IMR-90 (cell line): ENCODE measurements at regions not wholly inside any gene's neighbourhood (a gene's known extent, or its start where the extent isn't known, plus 50 kb on each side); places are given as distances from the start of the nearest gene placed in this dataset.

Experiments used
- ATAC-seq: fragments of 200-7000 bp; cut with Tn5 transposase; 2 replicates; pipeline ENCODE4 v1.9.1; 2020; ENCODE audit warnings: low read depth, mild to moderate bottlenecking, moderate library complexity
- BruUV-seq: library from RNA; stranded (reverse); fragments of 400-500 nt; replicated peaks from 2 replicates; lab custom pipeline; 2021; lab: Mats Ljungman, UMichigan
- CTCF ChIA-PET: fragments of 300-600 bp; formaldehyde crosslinking; extraction: SDS; loops from one replicate; lab custom pipeline; 2021; ENCODE audit warnings: antibody characterized with exemption; lab: Yijun Ruan, JAX
- POLR2A ChIA-PET: fragments of 300-600 bp; sonication (Branson Sonifier 250); formaldehyde crosslinking; loops from one replicate; lab custom pipeline; 2022; ENCODE audit warnings: antibody characterized with exemption; ENCODE audit not compliant: unreplicated experiment; lab: Charles Lee
- DNase-seq: peaks from one replicate; pipeline ENCODE4 v3.0.0; 2013
- H2AFZ ChIP-seq: replicated peaks from 2 replicates; pipeline ENCODE3; 2013; ENCODE audit warnings: low read length, mild to moderate bottlenecking; ENCODE audit not compliant: poor library complexity
- H2AK5ac ChIP-seq: 2 replicates; pipeline ENCODE4 v1.6.1; 2013; ENCODE audit warnings: low read depth, low read length, inconsistent platforms
- H2AK9ac ChIP-seq: replicated peaks from 2 replicates; pipeline ENCODE3; 2013; ENCODE audit warnings: mild to moderate bottlenecking, low read depth, low read length, moderate library complexity; ENCODE audit not compliant: poor library complexity
- H2BK120ac ChIP-seq: 2 replicates; pipeline ENCODE4 v1.6.1; 2013; ENCODE audit warnings: low read depth, low read length, inconsistent platforms
- H2BK15ac ChIP-seq: 3 replicates; pipeline ENCODE4 v1.6.1; 2013; ENCODE audit warnings: low read depth, low read length, inconsistent platforms
- H2BK20ac ChIP-seq: 2 replicates; pipeline ENCODE4 v1.6.1; 2013; ENCODE audit warnings: low read depth, mild to moderate bottlenecking, inconsistent platforms, low read length, moderate library complexity
- H2BK5ac ChIP-seq: 2 replicates; pipeline ENCODE4 v1.6.1; 2013; ENCODE audit warnings: mild to moderate bottlenecking, low read depth, low read length, inconsistent platforms; ENCODE audit not compliant: poor library complexity, severe bottlenecking
- H3K14ac ChIP-seq: replicated peaks from 2 replicates; pipeline ENCODE4 v1.6.1; 2013; ENCODE audit warnings: low read depth, low read length, inconsistent platforms
- H3K18ac ChIP-seq: 2 replicates; pipeline ENCODE4 v1.6.1; 2013; ENCODE audit warnings: low read depth, low read length, control low read depth
- H3K23ac ChIP-seq: 2 replicates; pipeline ENCODE4 v1.6.1; 2013; ENCODE audit warnings: low read depth, low read length, inconsistent platforms
- H3K27ac ChIP-seq: 2 replicates; pipeline ENCODE4 v1.5.1; 2013; ENCODE audit warnings: mild to moderate bottlenecking, control low read depth, low read length; ENCODE audit not compliant: insufficient read depth
- H3K27me3 ChIP-seq: 2 replicates; pipeline ENCODE4 v1.6.1; 2013; ENCODE audit warnings: low read length; ENCODE audit not compliant: control insufficient read depth, insufficient read depth
- H3K36me3 ChIP-seq: 2 replicates; pipeline ENCODE4 v1.6.1; 2013; ENCODE audit warnings: low read length, mixed read lengths; ENCODE audit not compliant: control insufficient read depth, insufficient read depth
- H3K4ac ChIP-seq: 2 replicates; pipeline ENCODE4 v1.6.1; 2013; ENCODE audit warnings: low read depth, low read length, inconsistent platforms
- H3K4me1 ChIP-seq: 2 replicates; pipeline ENCODE4 v1.6.1; 2013; ENCODE audit warnings: low read length, mixed read lengths; ENCODE audit not compliant: control insufficient read depth, insufficient read depth
- H3K4me2 ChIP-seq: 2 replicates; pipeline ENCODE4 v1.6.1; 2013; ENCODE audit warnings: low read depth, mild to moderate bottlenecking, control low read depth, low read length, moderate library complexity
- H3K4me3 ChIP-seq: 2 replicates; pipeline ENCODE4 v1.5.1; 2013; ENCODE audit warnings: low read depth, mild to moderate bottlenecking, control low read depth, low read length, moderate library complexity; ENCODE audit not compliant: insufficient read depth
- H3K56ac ChIP-seq: 2 replicates; pipeline ENCODE4 v1.6.1; 2013; ENCODE audit warnings: low read length, inconsistent platforms; ENCODE audit not compliant: insufficient read depth; ENCODE audit errors: extremely low read depth
- H3K79me1 ChIP-seq, 2 experiments: 2 replicates each; pipeline ENCODE4 v1.6.1; 2013; ENCODE audit warnings: low read length in 2 of 2, inconsistent platforms in 1 of 2, low read depth in 1 of 2
- H3K9ac ChIP-seq: 2 replicates; pipeline ENCODE4 v1.6.1; 2013; ENCODE audit warnings: low read depth, low read length, control low read depth
- H3K9me1 ChIP-seq: 2 replicates; pipeline ENCODE4 v1.6.1; 2013; ENCODE audit warnings: low read length, inconsistent platforms; ENCODE audit not compliant: insufficient read depth
- H3K9me3 ChIP-seq: 2 replicates; pipeline ENCODE4 v1.6.1; 2013; ENCODE audit warnings: low read length; ENCODE audit not compliant: control insufficient read depth, insufficient read depth
- H4K20me1 ChIP-seq: 2 replicates; pipeline ENCODE4 v1.6.1; 2013; ENCODE audit warnings: low read length, inconsistent platforms; ENCODE audit not compliant: insufficient read depth
- H4K5ac ChIP-seq: 2 replicates; pipeline ENCODE4 v1.6.1; 2013; ENCODE audit warnings: mild to moderate bottlenecking, low read depth, low read length, control low read depth
- H4K8ac ChIP-seq, 2 experiments: 2 replicates each; pipeline ENCODE4 v1.6.1; 2013; ENCODE audit warnings: low read depth in 2 of 2, low read length in 2 of 2, control low read depth in 1 of 2, inconsistent platforms in 1 of 2
- H4K91ac ChIP-seq: 2 replicates; pipeline ENCODE4 v1.6.1; 2013; ENCODE audit warnings: low read depth, low read length, inconsistent platforms; ENCODE audit not compliant: insufficient read depth
- BHLHE40 ChIP-seq: fragments of 150-350 bp; IDR thresholded peaks from 2 replicates; pipeline ENCODE4 v1.6.1; 2016; ENCODE audit warnings: mild to moderate bottlenecking, low read depth, low read length
- CEBPB ChIP-seq: IDR thresholded peaks from 2 replicates; pipeline ENCODE4 v1.6.1; 2012; ENCODE audit warnings: low read depth, low read length, improper control_type of control experiment
- FOS ChIP-seq: fragments of 150-350 bp; IDR thresholded peaks from 2 replicates; pipeline ENCODE4 v1.6.1; 2016; ENCODE audit warnings: low read depth, low read length
- MAFK ChIP-seq: IDR thresholded peaks from 2 replicates; pipeline ENCODE4 v1.6.1; 2012; ENCODE audit warnings: low read depth, low read length, improper control_type of control experiment
- MAZ ChIP-seq: IDR thresholded peaks from 2 replicates; pipeline ENCODE4 v1.6.1; 2012; ENCODE audit warnings: low read depth, mild to moderate bottlenecking, low read length, improper control_type of control experiment, moderate library complexity, borderline replicate concordance
- MXI1 ChIP-seq: IDR thresholded peaks from 2 replicates; pipeline ENCODE4 v1.6.1; 2012; ENCODE audit warnings: low read depth, mild to moderate bottlenecking, low read length, moderate library complexity, borderline replicate concordance
- NFE2L2 ChIP-seq: fragments of 150-350 bp; IDR thresholded peaks from 2 replicates; pipeline ENCODE4 v1.6.1; 2016; ENCODE audit warnings: low read depth, mild to moderate bottlenecking, low read length
- POLR2A ChIP-seq: IDR thresholded peaks from 2 replicates; pipeline ENCODE4 v1.6.1; 2012; ENCODE audit warnings: mild to moderate bottlenecking, low read depth, low read length
- RCOR1 ChIP-seq: IDR thresholded peaks from 2 replicates; pipeline ENCODE4 v1.6.1; 2012; ENCODE audit warnings: mild to moderate bottlenecking, low read length, improper control_type of control experiment; ENCODE audit not compliant: insufficient replicate concordance
- RFX5 ChIP-seq: IDR thresholded peaks from 2 replicates; pipeline ENCODE4 v1.8.0; 2012; ENCODE audit warnings: low read depth, mild to moderate bottlenecking, low read length, moderate library complexity
- SMC3 ChIP-seq: fragments of 150-350 bp; IDR thresholded peaks from 2 replicates; pipeline ENCODE4 v1.6.1; 2016; ENCODE audit warnings: low read depth, mild to moderate bottlenecking, antibody characterized with exemption, low read length, moderate library complexity
- WGBS, 2 experiments: methylation state at CpG; one replicate each; pipeline versions ENCODE4 v1.1.5 to v1.1.7; 2013; ENCODE audit warnings: missing lambda C conversion rate in 2 of 2; ENCODE audit not compliant: insufficient read length in 1 of 2; ENCODE audit errors: extremely low coverage in 2 of 2; 5-methylcytosine and 5-hydroxymethylcytosine counted together
- dilution Hi-C: fragments of 300-500 bp; cut with HindIII; formaldehyde crosslinking; loops from one replicate; pipeline ENCODE4 v1.14.3; 2018; ENCODE audit warnings: low sequenced_read_pairs; ENCODE audit not compliant: unreplicated experiment
- in situ Hi-C: fragments of 300-500 bp; cut with MboI; formaldehyde crosslinking; loops from 3 replicates; pipeline ENCODE4 v1.14.3; 2019; ENCODE audit warnings: low sequenced_read_pairs, inconsistent platforms, mixed read lengths
- intact Hi-C: fragments of 100-400 bp; cut with micrococcal nuclease; formaldehyde crosslinking; loops from 2 replicates; pipeline ENCODE4 v1.10.0; 2022
- TF ChIP-seq, protein P1 (sequence below): fragments of 150-350 bp; IDR thresholded peaks from 2 replicates; pipeline ENCODE4 v1.6.1; 2016; ENCODE audit warnings: low read depth, mild to moderate bottlenecking, low read length, moderate library complexity, borderline replicate concordance
- TF ChIP-seq, protein P2 (sequence below): fragments of 150-350 bp; IDR thresholded peaks from 2 replicates; pipeline ENCODE4 v1.6.1; 2017; ENCODE audit warnings: mild to moderate bottlenecking, antibody characterized with exemption, low read length, low read depth
- TF ChIP-seq, protein P3 (sequence below): conservative IDR thresholded peaks from 2 replicates; pipeline ENCODE4 v1.5.1; 2012; ENCODE audit warnings: mild to moderate bottlenecking, low read depth, low read length, improper control_type of control experiment

DNA sequence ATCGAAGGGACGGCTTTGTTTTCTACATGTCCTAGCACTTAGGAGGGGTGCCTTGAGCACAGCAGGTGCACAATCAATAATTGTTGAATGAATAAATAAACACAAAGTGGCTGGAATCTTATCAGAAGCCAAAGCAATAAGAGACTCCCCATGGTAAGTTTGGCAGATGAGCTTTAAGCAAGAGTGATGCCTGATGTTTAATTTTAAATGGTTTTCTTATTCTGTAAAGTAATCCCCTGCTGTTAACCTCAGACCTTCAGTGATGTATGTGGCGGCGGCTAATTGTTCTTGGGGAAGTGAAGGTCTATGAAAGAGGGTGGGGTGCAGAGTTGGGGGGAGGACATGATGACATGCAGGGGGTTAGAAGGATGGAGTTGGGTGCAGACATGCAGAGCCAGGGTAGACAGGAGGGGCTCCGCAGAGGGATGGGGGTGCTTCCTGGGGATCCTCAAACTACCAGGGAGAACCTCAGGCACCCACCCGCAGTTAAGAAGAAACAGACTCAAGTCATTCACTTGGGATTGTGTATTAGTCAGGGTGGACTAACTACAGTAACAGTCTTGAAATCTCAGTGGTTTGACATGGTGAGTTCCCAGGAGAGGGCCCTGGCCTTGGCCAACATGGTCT lies 65.7 kb upstream of the SHB start:
- TF ChIP-seq RCOR1 (no peak), MAFK (no peak), POLR2A (no peak), RFX5 (no peak), SMC3 (no peak), MXI1 (no peak), FOS (no peak), CEBPB (no peak), NFE2L2 (no peak), MAZ (no peak), BHLHE40 (no peak)
- TF ChIP-seq, protein P1, sequence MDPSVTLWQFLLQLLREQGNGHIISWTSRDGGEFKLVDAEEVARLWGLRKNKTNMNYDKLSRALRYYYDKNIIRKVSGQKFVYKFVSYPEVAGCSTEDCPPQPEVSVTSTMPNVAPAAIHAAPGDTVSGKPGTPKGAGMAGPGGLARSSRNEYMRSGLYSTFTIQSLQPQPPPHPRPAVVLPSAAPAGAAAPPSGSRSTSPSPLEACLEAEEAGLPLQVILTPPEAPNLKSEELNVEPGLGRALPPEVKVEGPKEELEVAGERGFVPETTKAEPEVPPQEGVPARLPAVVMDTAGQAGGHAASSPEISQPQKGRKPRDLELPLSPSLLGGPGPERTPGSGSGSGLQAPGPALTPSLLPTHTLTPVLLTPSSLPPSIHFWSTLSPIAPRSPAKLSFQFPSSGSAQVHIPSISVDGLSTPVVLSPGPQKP, result no peak
- TF ChIP-seq, protein P2, sequence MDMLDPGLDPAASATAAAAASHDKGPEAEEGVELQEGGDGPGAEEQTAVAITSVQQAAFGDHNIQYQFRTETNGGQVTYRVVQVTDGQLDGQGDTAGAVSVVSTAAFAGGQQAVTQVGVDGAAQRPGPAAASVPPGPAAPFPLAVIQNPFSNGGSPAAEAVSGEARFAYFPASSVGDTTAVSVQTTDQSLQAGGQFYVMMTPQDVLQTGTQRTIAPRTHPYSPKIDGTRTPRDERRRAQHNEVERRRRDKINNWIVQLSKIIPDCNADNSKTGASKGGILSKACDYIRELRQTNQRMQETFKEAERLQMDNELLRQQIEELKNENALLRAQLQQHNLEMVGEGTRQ, result no peak
- TF ChIP-seq, protein P3, sequence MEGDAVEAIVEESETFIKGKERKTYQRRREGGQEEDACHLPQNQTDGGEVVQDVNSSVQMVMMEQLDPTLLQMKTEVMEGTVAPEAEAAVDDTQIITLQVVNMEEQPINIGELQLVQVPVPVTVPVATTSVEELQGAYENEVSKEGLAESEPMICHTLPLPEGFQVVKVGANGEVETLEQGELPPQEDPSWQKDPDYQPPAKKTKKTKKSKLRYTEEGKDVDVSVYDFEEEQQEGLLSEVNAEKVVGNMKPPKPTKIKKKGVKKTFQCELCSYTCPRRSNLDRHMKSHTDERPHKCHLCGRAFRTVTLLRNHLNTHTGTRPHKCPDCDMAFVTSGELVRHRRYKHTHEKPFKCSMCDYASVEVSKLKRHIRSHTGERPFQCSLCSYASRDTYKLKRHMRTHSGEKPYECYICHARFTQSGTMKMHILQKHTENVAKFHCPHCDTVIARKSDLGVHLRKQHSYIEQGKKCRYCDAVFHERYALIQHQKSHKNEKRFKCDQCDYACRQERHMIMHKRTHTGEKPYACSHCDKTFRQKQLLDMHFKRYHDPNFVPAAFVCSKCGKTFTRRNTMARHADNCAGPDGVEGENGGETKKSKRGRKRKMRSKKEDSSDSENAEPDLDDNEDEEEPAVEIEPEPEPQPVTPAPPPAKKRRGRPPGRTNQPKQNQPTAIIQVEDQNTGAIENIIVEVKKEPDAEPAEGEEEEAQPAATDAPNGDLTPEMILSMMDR, result no peak
- Histone ChIP-seq H3K9me1 (no peaks in the 10 kb centered on the region), H2AK9ac (no peak overlapping the region), H3K4ac (no peak overlapping the region), H3K18ac (no peak overlapping the region), H2BK15ac (no peak overlapping the region), H2BK20ac (no peak overlapping the region), H3K23ac (no peak overlapping the region), H3K9ac (no peak overlapping the region), H3K56ac (no peak overlapping the region), H3K4me1 (no peaks in the 10 kb centered on the region), H4K20me1 (no peaks in the 10 kb centered on the region), H3K36me3 (no peaks in the 10 kb centered on the region), H2BK5ac (no peak overlapping the region), H4K5ac (no peak overlapping the region), H3K9me3 (no peaks in the 10 kb centered on the region), H4K91ac (no peak overlapping the region), H3K79me1 (no peaks in the 10 kb centered on the region), H3K27ac (no peak overlapping the region), H2BK120ac (no peak overlapping the region), H2AK5ac (no peak overlapping the region), H3K27me3 (peaks cover 63% of the 10 kb centered on the region), H4K8ac (no peak overlapping the region), H3K4me3 (no peak overlapping the region), H2AFZ (no peak overlapping the region), H3K4me2 (no peak overlapping the region), H3K14ac (no peak overlapping the region)
- WGBS, 2 experiments, result no CpG with 5 or more reads among the region's 6 CpGs
- dilution Hi-C loops, result no loop called here
- ChIA-PET POLR2A (no interaction called here), CTCF (interaction anchor here (2.0 kb wide), 1 partner anchor 10 kb away, joined by 4 read pairs; no protein-coding TSS in a partner anchor)
- ATAC-seq, result no peak
- in situ Hi-C loops, result no loop called here
- no TSS peak for BruUV-seq
- DNase-seq, result no peak
- intact Hi-C loops, result no loop called here
